HG03103 (cell line): ENCODE measurements at regions not wholly inside any gene's neighbourhood (a gene's known extent, or its start where the extent isn't known, plus 50 kb on each side); places are given as distances from the start of the nearest gene placed in this dataset.

Experiments
- ATAC-seq: cut with Tn5 transposase; IDR thresholded peaks from one replicate; pipeline ENCODE4 v1.9.1; 2021; ENCODE audit warnings: low read depth; ENCODE audit not compliant: unreplicated experiment

GRCh38 chr3:178367817-178368617 lies 168.2 kb upstream of the KCNMB2 start:
- no peak for ATAC-seq

GRCh38 chr3:178369006-178369405 lies 167.2 kb upstream of the KCNMB2 start:
- ATAC-seq = no peak

GRCh38 chr3:178369811-178370210 lies 166.4 kb upstream of the KCNMB2 start:
- ATAC-seq = no peak

- ATAC-seq = no peak
These were observed 165.8 kb upstream of the KCNMB2 start for GRCh38 chr3:178370387-178370786.

- ATAC-seq = no peak
These were observed 154.7 kb upstream of the KCNMB2 start for GRCh38 chr3:178381555-178381954.

- ATAC-seq = no peak
These were observed 154.2 kb upstream of the KCNMB2 start for GRCh38 chr3:178381971-178382448.

GRCh38 chr3:178382449-178383061 lies 153.7 kb upstream of the KCNMB2 start:
- ATAC-seq = no peak

GRCh38 chr3:178384321-178385230 lies 151.7 kb upstream of the KCNMB2 start:
- ATAC-seq = no peak

- peak; percentile 51 for ATAC-seq
These were observed 150.8 kb upstream of the KCNMB2 start for GRCh38 chr3:178385280-178385952.

GRCh38 chr3:178386401-178386800 lies 149.8 kb upstream of the KCNMB2 start:
- no peak for ATAC-seq

GRCh38 chr3:178386880-178387279 lies 149.4 kb upstream of the KCNMB2 start:
- ATAC-seq = no peak

GRCh38 chr3:178388473-178388872 lies 147.8 kb upstream of the KCNMB2 start:
- no peak for ATAC-seq

- ATAC-seq = no peak
These were observed 147.0 kb upstream of the KCNMB2 start for GRCh38 chr3:178389258-178389657.

GRCh38 chr3:178392511-178392926 lies 143.7 kb upstream of the KCNMB2 start:
- ATAC-seq = no peak

GRCh38 chr3:178393146-178393545 lies 143.1 kb upstream of the KCNMB2 start:
- ATAC-seq = no peak

GRCh38 chr3:178393824-178394223 lies 142.4 kb upstream of the KCNMB2 start:
- ATAC-seq = no peak

- no peak for ATAC-seq
These were observed 139.9 kb upstream of the KCNMB2 start for GRCh38 chr3:178396318-178396717.

- no peak for ATAC-seq
These were observed 139.0 kb upstream of the KCNMB2 start for GRCh38 chr3:178397202-178397601.

GRCh38 chr3:178397836-178398235 lies 138.4 kb upstream of the KCNMB2 start:
- no peak for ATAC-seq

- no peak for ATAC-seq
These were observed 131.3 kb upstream of the KCNMB2 start for GRCh38 chr3:178404961-178405360.
